NB4 (cell line): ENCODE measurements at regions not wholly inside any gene's neighbourhood (a gene's known extent, or its start where the extent isn't known, plus 50 kb on each side); places are given as distances from the start of the nearest gene placed in this dataset.

Experiments
- DNase-seq: peaks from one replicate; pipeline ENCODE4 v3.0.0; 2010; ENCODE audit warnings: low read depth
- H3K4me3 ChIP-seq: one replicate; pipeline ENCODE4 v1.5.1; 2011; ENCODE audit warnings: mild to moderate bottlenecking, low read depth, low read length, moderate library complexity
- MYC ChIP-seq: IDR thresholded peaks from 2 replicates; pipeline ENCODE4 v1.6.1; 2011; ENCODE audit warnings: low read depth, low read length
- POLR2A ChIP-seq: IDR thresholded peaks from 2 replicates; pipeline ENCODE4 v1.6.1; 2011; ENCODE audit warnings: mild to moderate bottlenecking; ENCODE audit not compliant: insufficient read length; ENCODE audit errors: extremely low read depth
- TF ChIP-seq, protein P1 (sequence below): IDR thresholded peaks from one replicate; pipeline ENCODE4 v1.5.1; 2012; ENCODE audit warnings: low read depth, low read length
- TF ChIP-seq, protein P2 (sequence below): IDR thresholded peaks from 2 replicates; pipeline ENCODE4 v1.6.1; 2011; ENCODE audit warnings: low read depth, low read length

DNA sequence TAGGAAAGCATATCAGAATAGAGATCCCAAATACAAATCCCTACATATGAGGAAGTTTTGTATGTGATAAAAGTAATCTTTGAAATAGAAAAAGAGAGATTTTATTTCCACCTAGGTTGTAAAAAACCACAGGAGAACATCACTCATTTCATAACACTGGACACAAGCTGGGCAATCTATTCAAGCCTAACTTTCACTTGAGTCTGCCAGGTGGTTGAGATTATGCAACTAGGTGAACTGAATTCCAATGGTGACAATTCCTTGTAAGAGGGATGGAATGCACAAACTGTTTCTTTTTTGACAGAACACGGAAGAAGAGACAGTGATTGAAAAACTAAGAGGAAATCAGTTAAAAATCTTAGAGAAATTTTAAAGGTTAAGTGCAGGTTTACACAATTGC lies 619.6 kb upstream of the TMEFF2 start:
- TF ChIP-seq, protein P1, sequence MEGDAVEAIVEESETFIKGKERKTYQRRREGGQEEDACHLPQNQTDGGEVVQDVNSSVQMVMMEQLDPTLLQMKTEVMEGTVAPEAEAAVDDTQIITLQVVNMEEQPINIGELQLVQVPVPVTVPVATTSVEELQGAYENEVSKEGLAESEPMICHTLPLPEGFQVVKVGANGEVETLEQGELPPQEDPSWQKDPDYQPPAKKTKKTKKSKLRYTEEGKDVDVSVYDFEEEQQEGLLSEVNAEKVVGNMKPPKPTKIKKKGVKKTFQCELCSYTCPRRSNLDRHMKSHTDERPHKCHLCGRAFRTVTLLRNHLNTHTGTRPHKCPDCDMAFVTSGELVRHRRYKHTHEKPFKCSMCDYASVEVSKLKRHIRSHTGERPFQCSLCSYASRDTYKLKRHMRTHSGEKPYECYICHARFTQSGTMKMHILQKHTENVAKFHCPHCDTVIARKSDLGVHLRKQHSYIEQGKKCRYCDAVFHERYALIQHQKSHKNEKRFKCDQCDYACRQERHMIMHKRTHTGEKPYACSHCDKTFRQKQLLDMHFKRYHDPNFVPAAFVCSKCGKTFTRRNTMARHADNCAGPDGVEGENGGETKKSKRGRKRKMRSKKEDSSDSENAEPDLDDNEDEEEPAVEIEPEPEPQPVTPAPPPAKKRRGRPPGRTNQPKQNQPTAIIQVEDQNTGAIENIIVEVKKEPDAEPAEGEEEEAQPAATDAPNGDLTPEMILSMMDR = no peak
- TF ChIP-seq, protein P2, sequence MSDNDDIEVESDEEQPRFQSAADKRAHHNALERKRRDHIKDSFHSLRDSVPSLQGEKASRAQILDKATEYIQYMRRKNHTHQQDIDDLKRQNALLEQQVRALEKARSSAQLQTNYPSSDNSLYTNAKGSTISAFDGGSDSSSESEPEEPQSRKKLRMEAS = no peak
- TF ChIP-seq POLR2A (no peak), MYC (no peak)
- DNase-seq = no peak

GRCh38 chr2:192813341-192813740 lies 618.6 kb upstream of the TMEFF2 start:
- no peak for TF ChIP-seq POLR2A
- no peak overlapping the region for H3K4me3 ChIP-seq

More for the DNA sequence above, 619.6 kb upstream of the TMEFF2 start:
- H3K4me3 ChIP-seq = no peak overlapping the region

GRCh38 chr2:192809173-192809572 lies 614.4 kb upstream of the TMEFF2 start:
- no peak overlapping the region for H3K4me3 ChIP-seq
- TF ChIP-seq, protein P1 = no peak
- no peak for TF ChIP-seq POLR2A
- TF ChIP-seq, protein P2 = no peak
- TF ChIP-seq MYC = no peak
- DNase-seq = no peak

More at GRCh38 chr2:192813341-192813740, 618.6 kb upstream of the TMEFF2 start:
- DNase-seq = no peak

DNA sequence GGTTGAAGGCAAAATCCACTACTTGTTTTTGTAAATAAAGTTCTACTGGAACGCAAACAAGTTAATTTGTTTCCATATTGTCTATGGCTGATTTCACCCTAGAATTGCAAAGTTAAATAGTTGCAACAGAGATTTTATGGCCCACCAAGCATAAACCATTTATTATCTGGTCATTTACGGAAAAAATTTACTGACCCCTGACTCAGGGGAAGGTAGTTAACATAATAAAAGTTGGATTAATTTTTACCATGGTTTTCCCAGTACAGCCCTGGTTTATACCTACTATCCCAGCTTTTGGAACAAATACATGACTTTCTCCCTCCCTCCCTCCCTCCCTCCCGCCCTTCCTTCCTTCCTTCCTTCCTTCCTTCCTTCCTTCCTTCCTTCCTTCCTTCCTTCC lies 588.9 kb upstream of the TMEFF2 start:
- DNase-seq = no peak
- H3K4me3 ChIP-seq = no peak overlapping the region
- TF ChIP-seq, protein P1 = no peak
- TF ChIP-seq MYC = no peak
- no peak for TF ChIP-seq POLR2A
- TF ChIP-seq, protein P2 = no peak

DNA sequence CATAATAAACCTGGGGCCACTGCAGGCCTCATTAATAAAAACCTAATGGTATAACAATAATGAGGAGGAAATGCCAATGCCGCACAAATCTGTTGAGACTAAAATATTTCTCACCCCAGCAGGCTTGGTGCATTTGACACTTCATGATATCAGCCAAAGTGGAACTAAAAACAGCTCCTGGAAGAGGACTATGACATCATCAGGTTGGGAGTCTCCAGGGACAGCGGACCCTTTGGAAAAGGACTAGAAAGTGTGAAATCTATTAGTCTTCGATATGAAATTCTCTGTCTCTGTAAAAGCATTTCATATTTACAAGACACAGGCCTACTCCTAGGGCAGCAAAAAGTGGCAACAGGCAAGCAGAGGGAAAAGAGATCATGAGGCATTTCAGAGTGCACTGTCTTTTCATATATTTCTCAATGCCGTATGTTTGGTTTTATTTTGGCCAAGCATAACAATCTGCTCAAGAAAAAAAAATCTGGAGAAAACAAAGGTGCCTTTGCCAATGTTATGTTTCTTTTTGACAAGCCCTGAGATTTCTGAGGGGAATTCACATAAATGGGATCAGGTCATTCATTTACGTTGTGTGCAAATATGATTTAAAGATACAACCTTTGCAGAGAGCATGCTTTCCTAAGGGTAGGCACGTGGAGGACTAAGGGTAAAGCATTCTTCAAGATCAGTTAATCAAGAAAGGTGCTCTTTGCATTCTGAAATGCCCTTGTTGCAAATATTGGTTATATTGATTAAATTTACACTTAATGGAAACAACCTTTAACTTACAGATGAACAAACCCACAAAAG lies 580.9 kb upstream of the TMEFF2 start:
- no peak for DNase-seq
- H3K4me3 ChIP-seq = no peak overlapping the region
- TF ChIP-seq POLR2A (no peak), MYC (no peak)
- TF ChIP-seq, protein P1 = no peak

DNA sequence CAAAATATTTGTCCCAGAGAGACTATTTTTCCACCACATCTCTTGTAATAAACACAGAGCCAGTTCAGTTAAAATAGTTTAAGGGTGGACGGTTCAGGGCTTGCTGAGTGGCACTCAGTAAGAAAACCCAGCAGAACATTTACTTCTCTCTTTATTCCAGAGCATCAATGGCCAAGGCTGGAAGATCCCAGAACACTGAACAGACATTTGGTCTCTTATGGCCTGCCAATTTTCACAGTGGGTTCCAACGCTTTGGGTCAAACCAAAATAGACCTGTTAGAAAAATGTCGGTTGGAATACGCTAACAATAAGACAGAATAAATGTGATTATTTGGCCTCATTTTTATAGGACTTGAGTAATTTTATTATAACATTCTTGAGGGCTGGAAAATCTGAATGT lies 580.3 kb upstream of the TMEFF2 start:
- DNase-seq = no peak
- no peak overlapping the region for H3K4me3 ChIP-seq
- TF ChIP-seq MYC (no peak), POLR2A (no peak)
- TF ChIP-seq, protein P2 = no peak
